ENCODE measurements at regions not wholly inside any gene's neighbourhood (a gene's known extent, or its start where the extent isn't known, plus 50 kb on each side); places are given as distances from the start of the nearest gene placed in this dataset.

GRCh38 chr10:79013406-79013987, 55.3 kb upstream of the ZMIZ1 start:
- intact Hi-C loops (cut with micrococcal nuclease; ENCODE audit: unreplicated experiment): no loop called here
- Histone ChIP-seq H3K4me1 (ENCODE audit: insufficient read depth, low read length, poor library complexity, severe bottlenecking) (no peaks in the 10 kb centered on the region), H3K36me3 (ENCODE audit: insufficient read depth, low read length, poor library complexity, severe bottlenecking) (no peaks in the 10 kb centered on the region), H3K27ac (ENCODE audit: low read depth, low read length, poor library complexity, severe bottlenecking) (no peak overlapping the region), H3K9me3 (ENCODE audit: low read depth, low read length, poor library complexity, severe bottlenecking) (no peaks in the 10 kb centered on the region), H3K4me3 (ENCODE audit: low read depth, low read length, poor library complexity, severe bottlenecking) (no peak overlapping the region), H3K27me3 (replicated peaks; ENCODE audit: insufficient read depth, low read depth, low read length, poor library complexity) (no peaks in the 10 kb centered on the region)
- BruUV-seq (replicated peaks): no TSS peak
- no peak for DNase-seq (ENCODE audit: low spot score)
- POLR2A ChIA-PET (ENCODE audit: low non-redundant PET): interaction anchor here (0.5 to 0.6 kb wide), 2 partner anchors 39 to 101 kb away, joined by 6 to 14 read pairs; no protein-coding TSS in a partner anchor
- TF ChIP-seq CTCF (conservative IDR thresholded peaks at IDR 0.05; ENCODE audit: low read depth, low read length) (no peak), EZH2 (IDR thresholded peaks at IDR 0.05; ENCODE audit: borderline replicate concordance, low read depth, low read length, poor library complexity, severe bottlenecking) (no peak)
- CTCF ChIA-PET: no interaction called here

- BruUV-seq (replicated peaks): no TSS peak
- Histone ChIP-seq H3K9me3 (ENCODE audit: low read depth, low read length, poor library complexity, severe bottlenecking) (no peaks in the 10 kb centered on the region), H3K4me3 (ENCODE audit: low read depth, low read length, poor library complexity, severe bottlenecking) (no peak overlapping the region), H3K4me1 (ENCODE audit: insufficient read depth, low read length, poor library complexity, severe bottlenecking) (no peaks in the 10 kb centered on the region), H3K27ac (ENCODE audit: low read depth, low read length, poor library complexity, severe bottlenecking) (no peak overlapping the region), H3K36me3 (ENCODE audit: insufficient read depth, low read length, poor library complexity, severe bottlenecking) (no peaks in the 10 kb centered on the region), H3K27me3 (replicated peaks; ENCODE audit: insufficient read depth, low read depth, low read length, poor library complexity) (no peaks in the 10 kb centered on the region)
- no peak for DNase-seq (ENCODE audit: low spot score)
- ChIA-PET POLR2A (ENCODE audit: low non-redundant PET) (no interaction called here), CTCF (no interaction called here)
- TF ChIP-seq CTCF (conservative IDR thresholded peaks at IDR 0.05; ENCODE audit: low read depth, low read length) (no peak), EZH2 (IDR thresholded peaks at IDR 0.05; ENCODE audit: borderline replicate concordance, low read depth, low read length, poor library complexity, severe bottlenecking) (no peak)
- intact Hi-C loops (cut with micrococcal nuclease; ENCODE audit: unreplicated experiment): no loop called here
Measured at GRCh38 chr10:79014796-79015195, 54.0 kb upstream of the ZMIZ1 start.

GRCh38 chr10:79017882-79018520, 50.8 kb upstream of the ZMIZ1 start:
- intact Hi-C loops (cut with micrococcal nuclease; ENCODE audit: unreplicated experiment): no loop called here
- POLR2A ChIA-PET (ENCODE audit: low non-redundant PET): no interaction called here

More at GRCh38 chr10:79017882-79018520, 50.8 kb upstream of the ZMIZ1 start:
- no peaks in the 10 kb centered on the region for H3K9me3 ChIP-seq (ENCODE audit: low read depth, low read length, poor library complexity, severe bottlenecking)
- CTCF ChIA-PET: no interaction called here
- H3K36me3 ChIP-seq (ENCODE audit: insufficient read depth, low read length, poor library complexity, severe bottlenecking): no peaks in the 10 kb centered on the region
- no peak for DNase-seq (ENCODE audit: low spot score)
- no peaks in the 10 kb centered on the region for H3K27me3 ChIP-seq (replicated peaks; ENCODE audit: insufficient read depth, low read depth, low read length, poor library complexity)
- H3K4me3 ChIP-seq (ENCODE audit: low read depth, low read length, poor library complexity, severe bottlenecking): no peak overlapping the region
- BruUV-seq (replicated peaks): no TSS peak
- TF ChIP-seq CTCF (conservative IDR thresholded peaks at IDR 0.05; ENCODE audit: low read depth, low read length) (no peak), EZH2 (IDR thresholded peaks at IDR 0.05; ENCODE audit: borderline replicate concordance, low read depth, low read length, poor library complexity, severe bottlenecking) (no peak)
- H3K27ac ChIP-seq (ENCODE audit: low read depth, low read length, poor library complexity, severe bottlenecking): no peak overlapping the region
- no peaks in the 10 kb centered on the region for H3K4me1 ChIP-seq (ENCODE audit: insufficient read depth, low read length, poor library complexity, severe bottlenecking)
